Anterior cingulate cortex (tissue), 58 donors: ENCODE measurements at regions not wholly inside any gene's neighbourhood (a gene's known extent, or its start where the extent isn't known, plus 50 kb on each side); places are given as distances from the start of the nearest gene placed in this dataset.

Experiments
- DNase-seq, 58 donors: peaks; one replicate each; lab custom pipeline; 2025; lab: John Stamatoyannopoulos, UW

- no peak for DNase-seq
These were observed 181.2 kb upstream of the ADRA1B start for GRCh38 chr5:159735036-159735435.

- no peak for DNase-seq
These were observed 180.3 kb upstream of the ADRA1B start for GRCh38 chr5:159735749-159736660.

GRCh38 chr5:159736844-159737243, 179.4 kb upstream of the ADRA1B start:
- DNase-seq = no peak

GRCh38 chr5:159737263-159737662, 179.0 kb upstream of the ADRA1B start:
- no peak for DNase-seq

- DNase-seq = no peak
These were observed 174.4 kb upstream of the ADRA1B start for GRCh38 chr5:159741829-159742322.

GRCh38 chr5:159743234-159743633, 173.0 kb upstream of the ADRA1B start:
- DNase-seq = no peak

- DNase-seq = no peak
These were observed 169.6 kb upstream of the ADRA1B start for GRCh38 chr5:159746707-159747106.

- DNase-seq = no peak
These were observed 167.1 kb upstream of the ADRA1B start for GRCh38 chr5:159749146-159749545.

- no peak for DNase-seq
These were observed 166.1 kb upstream of the ADRA1B start for GRCh38 chr5:159750226-159750625.

- DNase-seq = no peak
These were observed 164.8 kb upstream of the ADRA1B start for GRCh38 chr5:159751459-159751858.

GRCh38 chr5:159752622-159753275, 163.5 kb upstream of the ADRA1B start:
- no peak for DNase-seq

- DNase-seq = no peak
These were observed 158.1 kb upstream of the ADRA1B start for GRCh38 chr5:159758189-159758588.

GRCh38 chr5:159759791-159760290, 156.4 kb upstream of the ADRA1B start:
- no peak for DNase-seq

- no peak for DNase-seq
These were observed 153.4 kb upstream of the ADRA1B start for GRCh38 chr5:159762921-159763320.

- DNase-seq = no peak
These were observed 152.7 kb upstream of the ADRA1B start for GRCh38 chr5:159763562-159763961.

GRCh38 chr5:159764283-159765134, 151.8 kb upstream of the ADRA1B start:
- DNase-seq = peak in 1 of 58 donors; percentile 58

- peak in 1 of 58 donors; percentile 58 for DNase-seq
These were observed 151.2 kb upstream of the ADRA1B start for GRCh38 chr5:159765135-159765433.

- no peak for DNase-seq
These were observed 150.3 kb upstream of the ADRA1B start for GRCh38 chr5:159765760-159766517.

GRCh38 chr5:159768243-159768642, 148.0 kb upstream of the ADRA1B start:
- no peak for DNase-seq

- DNase-seq = no peak
These were observed 143.6 kb upstream of the ADRA1B start for GRCh38 chr5:159772698-159773061.
